ENCODE measurements at regions not wholly inside any gene's neighbourhood (a gene's known extent, or its start where the extent isn't known, plus 50 kb on each side); places are given as distances from the start of the nearest gene placed in this dataset.

GRCh38 chr21:28655471-28655870 is 337.2 kb downstream of the LTN1 start:
- no peak for DNase-seq (ENCODE audit: low spot score)

DNA sequence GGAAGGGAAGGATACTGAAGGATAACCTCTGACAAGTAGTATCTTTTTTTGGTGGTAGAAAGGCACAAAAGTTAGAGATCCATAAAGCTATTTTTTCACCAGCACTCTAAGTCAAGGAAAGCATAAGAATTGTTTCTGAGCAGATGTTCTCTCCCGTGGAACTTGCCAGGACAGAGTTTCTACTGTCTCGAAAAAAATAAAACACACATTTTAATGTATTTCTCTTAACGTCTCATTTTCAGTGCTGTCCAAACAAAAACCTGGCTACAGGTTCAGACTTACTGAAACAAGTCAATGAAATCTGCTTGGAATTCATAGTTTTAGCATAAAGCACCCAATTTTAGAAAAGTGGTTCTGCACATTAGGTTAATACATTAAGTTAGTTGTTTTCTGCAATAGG is 338.3 kb downstream of the LTN1 start:
- DNase-seq (ENCODE audit: low spot score) = no peak

DNA sequence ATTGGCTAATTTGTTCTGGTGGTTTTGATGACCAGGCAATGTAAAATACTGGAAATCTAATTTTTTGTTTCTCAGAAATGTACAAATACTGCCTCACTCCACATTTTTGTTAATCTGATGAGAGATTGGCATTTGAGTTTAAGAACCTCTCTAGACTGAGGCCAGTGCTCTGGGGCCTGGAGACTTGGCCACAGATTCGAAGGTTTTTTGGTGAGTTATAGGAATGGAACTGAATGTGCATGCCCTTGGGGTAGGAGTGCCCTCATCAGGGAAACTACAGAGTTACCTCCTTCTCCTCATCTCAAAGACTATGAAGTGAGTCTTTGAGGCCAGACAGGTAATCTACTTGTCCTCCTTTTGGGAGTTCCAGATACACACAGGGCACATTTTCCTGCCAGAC is 347.9 kb downstream of the LTN1 start:
- DNase-seq (ENCODE audit: low spot score) = no peak

DNA sequence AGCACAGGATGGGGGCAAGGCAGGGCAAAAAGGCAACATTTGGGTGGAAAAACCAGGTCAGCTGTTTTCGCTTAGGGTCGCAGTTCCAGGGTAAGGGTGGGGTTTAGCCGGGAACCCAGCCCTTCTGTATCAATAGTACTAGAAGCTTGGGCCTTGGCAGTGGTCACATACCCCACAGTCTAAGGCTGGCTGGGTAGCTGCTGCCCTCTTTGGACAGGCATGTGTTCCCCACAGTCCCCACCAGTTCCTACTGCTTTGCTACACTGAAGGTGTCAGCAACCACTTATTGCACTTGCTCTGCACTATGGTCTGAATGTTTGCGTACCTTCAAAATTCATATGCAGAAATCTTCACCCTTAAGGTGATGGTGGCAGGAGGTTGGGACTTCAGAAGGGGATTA is 349.8 kb downstream of the LTN1 start:
- no peak for DNase-seq (ENCODE audit: low spot score)

DNA sequence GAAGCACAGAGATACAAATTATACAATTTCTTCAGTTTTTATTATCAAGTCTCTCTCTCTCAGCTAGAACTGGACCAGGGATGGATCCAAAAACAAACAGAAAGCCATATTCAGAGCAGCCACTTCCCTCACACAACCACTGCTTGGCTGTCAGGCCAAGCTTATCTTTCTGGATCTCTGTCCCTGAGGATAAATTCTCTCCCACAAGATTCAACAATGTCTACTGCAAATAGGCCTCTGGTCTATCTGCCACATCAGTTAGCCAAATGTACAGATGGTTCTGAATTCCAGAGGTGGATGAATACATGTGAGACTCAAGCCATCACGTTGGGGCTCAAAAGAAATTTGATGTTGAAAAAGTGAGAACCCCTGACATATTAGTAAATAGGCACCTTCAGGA is 350.9 kb downstream of the LTN1 start:
- DNase-seq (ENCODE audit: low spot score) = no peak

DNA sequence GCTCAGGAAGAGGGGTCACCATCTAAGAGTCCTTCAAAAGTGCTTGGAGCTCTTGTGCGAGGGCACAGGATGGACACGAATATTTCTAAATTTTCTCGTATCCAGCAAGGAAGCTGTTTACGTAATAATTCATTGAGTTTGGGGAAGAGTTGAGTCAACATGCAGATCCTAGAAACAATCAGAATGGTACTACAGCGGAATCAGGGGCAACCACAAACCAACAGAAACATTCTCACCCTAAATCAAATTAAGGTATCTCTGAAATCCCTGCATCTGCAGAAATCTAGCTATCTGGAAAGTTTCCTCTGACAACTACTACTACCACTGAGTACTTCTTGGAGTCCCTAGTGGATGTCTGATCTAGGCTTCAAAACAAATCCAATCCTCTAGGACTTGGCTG is 352.4 kb downstream of the LTN1 start:
- no peak for DNase-seq (ENCODE audit: low spot score)

- no peak for DNase-seq (ENCODE audit: low spot score)
Observed at GRCh38 chr21:28639737-28640136, 352.9 kb downstream of the LTN1 start.

GRCh38 chr21:28636752-28637691 is 355.7 kb downstream of the LTN1 start:
- DNase-seq (ENCODE audit: low spot score) = no peak

- no peak for DNase-seq (ENCODE audit: low spot score)
Observed at GRCh38 chr21:28635541-28635940, 357.1 kb downstream of the LTN1 start.

GRCh38 chr21:28633839-28634555 is 358.7 kb downstream of the LTN1 start:
- DNase-seq (ENCODE audit: low spot score) = no peak

GRCh38 chr21:28632755-28633408 is 359.8 kb downstream of the LTN1 start:
- DNase-seq (ENCODE audit: low spot score) = no peak

GRCh38 chr21:28627691-28628090 is 365.0 kb downstream of the LTN1 start:
- DNase-seq (ENCODE audit: low spot score) = no peak

- DNase-seq (ENCODE audit: low spot score) = no peak
Observed at GRCh38 chr21:28627261-28627660, 365.4 kb downstream of the LTN1 start.

DNA sequence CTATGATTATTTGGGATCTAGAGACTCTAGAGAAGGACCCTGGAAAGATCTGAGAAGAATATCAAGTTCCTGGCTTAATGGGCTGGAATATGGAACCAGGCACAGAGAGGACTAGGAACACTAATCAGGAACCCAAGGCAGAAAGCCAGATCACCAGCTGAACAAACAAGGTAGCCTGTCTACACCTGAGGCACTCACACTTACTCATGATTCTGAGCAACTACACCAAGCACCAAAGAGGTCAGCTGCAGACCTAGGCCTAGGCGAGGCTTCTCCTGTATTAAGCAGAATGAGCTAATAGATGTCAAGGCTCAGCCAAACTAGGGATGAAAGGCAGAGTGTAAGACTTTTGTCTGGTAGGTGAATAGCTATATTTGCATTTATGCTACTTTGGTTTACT is 368.1 kb downstream of the LTN1 start:
- no peak for DNase-seq (ENCODE audit: low spot score)

DNA sequence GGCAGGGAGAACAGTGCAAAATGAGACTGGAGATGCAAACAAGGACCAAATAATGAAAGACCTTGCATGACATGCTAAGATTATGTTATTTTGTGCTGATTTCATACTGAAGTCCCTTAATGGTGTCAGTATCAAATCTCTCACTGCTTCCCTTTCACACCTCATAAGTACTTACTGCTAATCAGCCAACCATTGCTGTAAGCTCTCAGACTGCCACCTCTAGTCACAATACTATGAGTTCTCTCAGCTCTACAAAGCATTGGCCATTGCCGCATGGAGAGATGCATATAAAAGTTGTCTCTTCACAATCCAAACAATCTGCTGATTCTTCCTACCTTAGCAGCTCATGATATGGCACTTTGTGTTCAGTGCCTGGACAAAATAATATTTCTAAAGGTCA is 375.4 kb downstream of the LTN1 start:
- no peak for DNase-seq (ENCODE audit: low spot score)

DNA sequence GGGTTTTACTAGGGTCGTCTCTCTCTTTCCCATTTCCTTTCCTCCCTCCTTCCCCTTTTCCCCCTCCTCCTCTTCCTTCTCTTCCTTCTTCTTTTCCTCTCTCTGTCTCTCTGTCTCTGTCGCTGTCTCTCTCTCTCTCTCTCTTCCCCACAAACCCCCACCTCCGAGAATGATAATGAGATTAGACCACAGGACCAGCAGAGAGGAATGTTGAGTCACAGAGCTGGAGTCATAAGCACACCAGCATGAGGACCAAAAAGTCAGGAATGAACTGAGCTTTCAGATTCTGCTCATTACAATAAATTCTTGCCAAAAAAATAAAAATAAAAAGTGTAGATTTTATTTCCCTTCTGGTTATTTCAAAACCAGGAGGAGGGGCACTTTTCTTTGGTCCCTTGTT is 377.4 kb downstream of the LTN1 start:
- DNase-seq (ENCODE audit: low spot score) = no peak

- DNase-seq (ENCODE audit: low spot score) = no peak
Observed at GRCh38 chr21:28614791-28615190, 377.9 kb downstream of the LTN1 start.

GRCh38 chr21:28608646-28609045 is 384.0 kb downstream of the LTN1 start:
- DNase-seq (ENCODE audit: low spot score) = no peak

DNA sequence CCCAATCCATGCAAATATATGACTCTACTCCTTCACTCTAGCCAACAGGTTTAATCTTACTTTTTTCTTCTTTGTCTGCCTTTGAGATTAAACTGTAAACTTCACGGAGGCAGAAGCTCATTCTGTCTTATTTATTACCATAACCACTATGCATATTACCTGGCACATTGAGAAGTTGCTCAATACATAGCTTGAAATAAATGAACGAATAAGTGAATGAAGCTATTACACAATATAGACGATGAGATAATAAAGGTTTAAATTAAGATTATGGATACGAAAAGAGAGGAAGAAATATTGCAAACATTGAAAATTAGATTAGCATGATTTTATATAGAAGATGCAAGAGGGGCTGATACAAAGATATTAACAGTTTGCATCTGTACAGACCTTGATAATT is 385.1 kb downstream of the LTN1 start:
- no peak for DNase-seq (ENCODE audit: low spot score)

DNA sequence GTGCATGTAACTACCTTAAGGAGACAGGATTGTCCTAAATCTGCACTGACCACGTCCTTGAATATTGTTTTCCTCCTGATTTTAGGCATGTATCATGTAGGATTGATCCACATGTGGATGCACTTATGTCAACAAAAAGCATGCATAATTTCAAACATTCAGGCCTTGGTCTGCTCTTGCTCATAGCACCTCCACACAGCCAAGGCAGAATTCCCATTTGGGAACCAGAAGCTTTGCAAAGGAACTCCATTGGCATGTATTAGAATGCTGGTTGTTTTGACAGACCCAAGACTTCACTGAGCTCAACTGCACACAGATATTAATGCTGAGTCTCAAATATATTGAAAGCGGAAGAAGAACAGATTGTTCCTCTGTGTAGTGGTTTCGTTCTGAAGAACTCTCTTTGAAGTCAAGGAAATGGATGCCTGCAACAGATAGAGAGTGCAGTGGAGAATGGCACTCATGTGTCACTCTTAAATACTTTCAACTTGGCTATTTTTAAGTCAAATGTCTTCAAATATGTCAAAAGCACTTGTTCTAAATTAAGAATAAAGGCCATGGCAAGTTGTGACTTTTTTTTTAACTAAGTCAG is 387.6 kb downstream of the LTN1 start:
- DNase-seq (ENCODE audit: low spot score) = no peak

DNA sequence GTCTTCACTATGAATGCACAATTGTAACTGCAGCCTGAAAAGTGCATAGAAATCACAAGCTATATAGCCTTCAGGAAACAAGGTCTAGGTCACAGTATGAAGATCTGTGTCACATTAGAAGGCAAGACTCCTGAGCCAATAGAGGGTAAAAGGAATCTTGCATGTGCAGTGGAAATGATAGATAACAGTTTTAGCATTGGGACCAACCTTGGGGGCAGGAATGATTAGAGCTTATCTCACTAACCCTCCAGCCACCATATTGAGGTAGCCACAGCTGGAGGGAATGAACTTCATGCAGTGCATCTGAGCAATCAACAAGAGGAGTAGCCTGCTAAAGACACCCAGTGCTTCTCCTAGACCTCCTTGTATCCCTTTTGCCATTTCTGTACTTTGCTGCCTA is 390.1 kb downstream of the LTN1 start:
- DNase-seq (ENCODE audit: low spot score) = no peak

GRCh38 chr21:28598214-28598613 is 394.5 kb downstream of the LTN1 start:
- no peak for DNase-seq (ENCODE audit: low spot score)

Data from mucosa of gallbladder (tissue), 1 donor.